Endodermal cell (in vitro differentiated cells): ENCODE measurements at regions not wholly inside any gene's neighbourhood (a gene's known extent, or its start where the extent isn't known, plus 50 kb on each side); places are given as distances from the start of the nearest gene placed in this dataset.

Experiments used
- DNase-seq: peaks from one replicate; pipeline ENCODE4 v3.0.0-alpha.2; 2017
- H3K27ac ChIP-seq: 2 replicates; pipeline ENCODE4 v1.5.1; 2013; ENCODE audit warnings: mild to moderate bottlenecking, low read depth, low read length, moderate library complexity
- H3K27me3 ChIP-seq: 2 replicates; pipeline ENCODE4 v1.6.1; 2013; ENCODE audit warnings: mild to moderate bottlenecking, low read length, moderate library complexity; ENCODE audit not compliant: insufficient read depth, control insufficient read depth, poor library complexity, severe bottlenecking
- H3K36me3 ChIP-seq: 2 replicates; pipeline ENCODE4 v1.7.0; 2013; ENCODE audit warnings: mild to moderate bottlenecking, low read length, moderate library complexity; ENCODE audit not compliant: control insufficient read depth, insufficient read depth
- H3K4me1 ChIP-seq: one replicate; pipeline ENCODE4 v1.7.0; 2013; ENCODE audit warnings: low read length; ENCODE audit not compliant: control insufficient read depth, insufficient read depth
- H3K4me3 ChIP-seq: 2 replicates; pipeline ENCODE4 v1.5.1; 2013; ENCODE audit warnings: mild to moderate bottlenecking, low read length, moderate library complexity
- H3K9ac ChIP-seq: 2 replicates; pipeline ENCODE4 v1.6.1; 2013; ENCODE audit warnings: mild to moderate bottlenecking, low read length, moderate library complexity; ENCODE audit not compliant: poor library complexity, severe bottlenecking; ENCODE audit errors: extremely low read depth
- H3K9me3 ChIP-seq: 2 replicates; pipeline ENCODE4 v1.6.1; 2013; ENCODE audit warnings: mild to moderate bottlenecking, low read length, moderate library complexity; ENCODE audit not compliant: control insufficient read depth
- H3K27ac Mint-ChIP-seq: 2 replicates; pipeline ENCODE4 v1.8.0; 2020; ENCODE audit warnings: mixed read lengths
- H3K27me3 Mint-ChIP-seq: 2 replicates; pipeline ENCODE4 v1.8.0; 2021; ENCODE audit warnings: mild to moderate bottlenecking, mixed read lengths; ENCODE audit not compliant: insufficient read depth
- H3K36me3 Mint-ChIP-seq: 2 replicates; pipeline ENCODE4 v1.8.0; 2020; ENCODE audit warnings: low read depth, mixed read lengths
- H3K4me1 Mint-ChIP-seq: 2 replicates; pipeline ENCODE4 v1.8.0; 2020; ENCODE audit warnings: mixed read lengths
- H3K4me3 Mint-ChIP-seq: 2 replicates; pipeline ENCODE4 v1.8.0; 2020; ENCODE audit warnings: mild to moderate bottlenecking, moderate library complexity, mixed read lengths
- H3K9me3 Mint-ChIP-seq: 2 replicates; pipeline ENCODE4 v1.8.0; 2020; ENCODE audit warnings: mild to moderate bottlenecking, mixed read lengths
- WGBS, 2 experiments: methylation state at CpG; one replicate each; pipeline versions ENCODE4 v1.1.5 to v1.1.7; 2013; ENCODE audit warnings: missing lambda C conversion rate in 2 of 2, mixed read lengths in 1 of 2; ENCODE audit not compliant: insufficient coverage in 1 of 2, insufficient read length in 1 of 2; 5-methylcytosine and 5-hydroxymethylcytosine counted together
- TF ChIP-seq, protein P1 (sequence below): fragments of 200-600 bp; sonication (generic); conservative IDR thresholded peaks from 2 replicates; pipeline ENCODE4 v1.5.0; 2021; ENCODE audit warnings: antibody characterized with exemption, mild to moderate bottlenecking

DNA sequence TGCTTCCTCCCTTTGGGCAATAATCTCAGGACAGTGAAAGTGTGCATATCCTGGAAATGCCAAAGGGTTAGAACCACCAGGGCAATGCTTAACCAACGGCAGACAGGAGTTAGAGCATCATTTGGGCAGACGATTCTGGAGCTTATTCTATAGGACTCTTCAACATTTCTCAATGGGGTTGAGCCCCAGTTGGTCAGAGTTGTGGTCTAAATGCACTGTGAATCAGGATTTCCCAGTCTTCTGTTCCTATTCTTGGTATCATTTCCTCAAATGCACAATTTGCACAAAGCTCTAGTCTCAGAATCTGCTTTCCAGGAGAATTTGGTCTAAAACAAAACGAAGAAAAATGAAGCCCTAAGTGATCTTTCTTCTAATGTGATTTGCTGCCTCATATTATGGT is 389.6 kb upstream of the JAG1 start:
- Histone ChIP-seq H3K9me3 (no peaks in the 10 kb centered on the region), H3K4me1 (no peaks in the 10 kb centered on the region), H3K27ac (no peak overlapping the region), H3K4me3 (no peak overlapping the region), H3K27me3 (no peaks in the 10 kb centered on the region), H3K36me3 (no peaks in the 10 kb centered on the region), H3K9ac (no peak overlapping the region)
- WGBS, 2 experiments, result 91 to 97% methylated on average over 2 to 3 of the region's 3 CpGs
- Mint-ChIP-seq H3K9me3 (no peaks in the 10 kb centered on the region), H3K4me3 (no peak overlapping the region), H3K4me1 (peaks cover 7% of the 10 kb centered on the region), H3K27ac (no peak overlapping the region), H3K27me3 (no peaks in the 10 kb centered on the region), H3K36me3 (no peaks in the 10 kb centered on the region)
- TF ChIP-seq, protein P1, sequence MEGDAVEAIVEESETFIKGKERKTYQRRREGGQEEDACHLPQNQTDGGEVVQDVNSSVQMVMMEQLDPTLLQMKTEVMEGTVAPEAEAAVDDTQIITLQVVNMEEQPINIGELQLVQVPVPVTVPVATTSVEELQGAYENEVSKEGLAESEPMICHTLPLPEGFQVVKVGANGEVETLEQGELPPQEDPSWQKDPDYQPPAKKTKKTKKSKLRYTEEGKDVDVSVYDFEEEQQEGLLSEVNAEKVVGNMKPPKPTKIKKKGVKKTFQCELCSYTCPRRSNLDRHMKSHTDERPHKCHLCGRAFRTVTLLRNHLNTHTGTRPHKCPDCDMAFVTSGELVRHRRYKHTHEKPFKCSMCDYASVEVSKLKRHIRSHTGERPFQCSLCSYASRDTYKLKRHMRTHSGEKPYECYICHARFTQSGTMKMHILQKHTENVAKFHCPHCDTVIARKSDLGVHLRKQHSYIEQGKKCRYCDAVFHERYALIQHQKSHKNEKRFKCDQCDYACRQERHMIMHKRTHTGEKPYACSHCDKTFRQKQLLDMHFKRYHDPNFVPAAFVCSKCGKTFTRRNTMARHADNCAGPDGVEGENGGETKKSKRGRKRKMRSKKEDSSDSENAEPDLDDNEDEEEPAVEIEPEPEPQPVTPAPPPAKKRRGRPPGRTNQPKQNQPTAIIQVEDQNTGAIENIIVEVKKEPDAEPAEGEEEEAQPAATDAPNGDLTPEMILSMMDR, result no peak
- no peak for DNase-seq

DNA sequence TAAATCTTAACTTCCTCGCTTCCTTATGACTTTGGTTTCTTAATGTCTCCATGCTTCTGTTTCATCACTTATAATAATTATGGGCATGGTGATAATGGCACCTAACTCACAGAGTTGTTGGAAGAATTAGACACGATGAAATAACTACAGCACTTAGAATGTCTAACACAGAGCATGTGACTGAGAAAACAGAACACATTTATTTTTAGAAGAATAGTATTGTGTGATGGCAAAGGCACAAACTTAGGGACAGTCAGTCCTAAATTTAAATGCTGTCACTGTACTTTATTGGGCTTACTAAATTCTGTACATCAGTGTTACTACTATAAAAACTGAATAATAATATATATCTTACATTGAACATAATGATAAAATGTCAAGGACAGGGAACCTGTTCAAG is 391.1 kb upstream of the JAG1 start:
- H3K27ac ChIP-seq, result no peak overlapping the region
- Mint-ChIP-seq H3K27ac (no peak overlapping the region), H3K9me3 (no peaks in the 10 kb centered on the region), H3K27me3 (no peaks in the 10 kb centered on the region), H3K36me3 (no peaks in the 10 kb centered on the region), H3K4me1 (peaks cover 7% of the 10 kb centered on the region), H3K4me3 (no peak overlapping the region)
- H3K9me3 ChIP-seq, result no peaks in the 10 kb centered on the region
- no peaks in the 10 kb centered on the region for H3K27me3 ChIP-seq
- no peak overlapping the region for H3K9ac ChIP-seq
- H3K4me1 ChIP-seq, result no peaks in the 10 kb centered on the region
- no peak for DNase-seq
- no peak overlapping the region for H3K4me3 ChIP-seq
- H3K36me3 ChIP-seq, result no peaks in the 10 kb centered on the region
- 91% methylated on average over 2 of the region's 2 CpGs; no CpG with 5 or more reads in 1 of the 2 experiments for WGBS, 2 experiments
- TF ChIP-seq, protein P1, result no peak

DNA sequence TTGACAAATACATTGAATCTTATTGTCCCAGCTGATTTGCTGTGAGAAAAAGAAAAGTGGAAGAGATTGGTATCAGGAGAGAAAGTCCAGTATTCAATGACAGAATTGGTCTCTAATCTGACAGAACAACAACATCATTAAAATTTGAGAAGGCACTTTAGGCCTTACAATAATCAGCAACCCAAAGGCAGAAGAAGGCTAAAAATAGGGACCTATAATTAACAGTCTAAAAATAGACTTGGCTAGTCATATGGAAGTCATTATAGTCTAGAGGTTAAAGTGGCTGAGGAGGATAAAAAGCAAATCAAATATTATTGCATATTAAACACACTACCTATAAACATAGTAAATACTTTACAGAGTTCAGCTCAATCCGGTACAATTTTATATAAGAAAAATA is 393.6 kb upstream of the JAG1 start:
- no peak overlapping the region for H3K4me3 ChIP-seq
- no peak overlapping the region for H3K9ac ChIP-seq
- no peaks in the 10 kb centered on the region for H3K36me3 Mint-ChIP-seq
- no peaks in the 10 kb centered on the region for H3K9me3 ChIP-seq
- no peaks in the 10 kb centered on the region for H3K27me3 Mint-ChIP-seq
- no peak overlapping the region for H3K27ac Mint-ChIP-seq
- H3K27ac ChIP-seq, result no peak overlapping the region
- no peaks in the 10 kb centered on the region for H3K27me3 ChIP-seq
- no peaks in the 10 kb centered on the region for H3K4me1 ChIP-seq
- TF ChIP-seq, protein P1, result no peak
- H3K4me1 Mint-ChIP-seq, result peaks cover 5% of the 10 kb centered on the region
- DNase-seq, result no peak
- no CpG with 5 or more reads among the region's 1 CpG for WGBS, 2 experiments
- H3K9me3 Mint-ChIP-seq, result peaks cover 4% of the 10 kb centered on the region
- no peak overlapping the region for H3K4me3 Mint-ChIP-seq
- H3K36me3 ChIP-seq, result no peaks in the 10 kb centered on the region
